ENCODE measurements at regions not wholly inside any gene's neighbourhood (a gene's known extent, or its start where the extent isn't known, plus 50 kb on each side); places are given as distances from the start of the nearest gene placed in this dataset.

DNA sequence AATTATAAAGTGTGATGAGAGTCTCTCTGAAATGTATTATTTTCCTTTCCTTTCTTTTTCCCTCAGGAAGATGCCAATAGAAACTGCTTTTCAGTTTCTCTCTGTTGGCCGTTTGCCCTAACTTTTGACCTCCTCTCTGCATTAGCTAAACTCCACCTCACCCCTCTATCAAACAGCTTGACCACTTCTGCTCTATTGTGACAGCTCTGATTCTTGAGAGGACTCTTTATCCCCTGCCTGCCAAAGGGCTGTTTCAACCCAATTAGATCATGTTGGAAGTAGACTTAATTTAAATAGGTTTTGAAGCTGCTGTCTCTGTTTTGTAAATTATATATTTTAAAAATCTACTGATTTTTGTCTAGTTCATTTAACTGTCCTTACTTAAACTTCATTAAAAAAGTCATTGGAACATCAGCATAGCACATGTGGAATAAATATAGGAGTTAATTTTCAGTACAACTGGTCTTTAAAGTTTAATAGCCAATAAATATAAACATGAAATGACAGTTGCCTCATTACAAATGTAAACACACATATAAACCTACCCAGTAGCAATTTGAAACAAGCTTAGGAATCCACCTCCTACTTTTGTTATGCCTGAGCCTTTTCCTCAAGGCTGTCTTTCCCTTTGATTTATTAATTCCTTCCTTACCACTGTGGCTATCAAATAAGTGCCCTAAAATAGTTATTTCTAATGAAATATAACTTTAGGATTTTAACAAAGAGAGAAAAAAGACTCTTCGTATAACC is 152.0 kb downstream of the CHRM3 start:
- TF ChIP-seq CTCF (IDR thresholded peaks at IDR 0.05) (no peak), POLR2A (IDR thresholded peaks at IDR 0.05) (no peak)

All from right lobe of liver (tissue), 4 donors.